WTC11 (cell line): ENCODE measurements at regions not wholly inside any gene's neighbourhood (a gene's known extent, or its start where the extent isn't known, plus 50 kb on each side); places are given as distances from the start of the nearest gene placed in this dataset.

Source experiments
- ATAC-seq: fragments of 200-7000 bp; cut with Tn5 transposase; 2 replicates; pipeline ENCODE4 v1.10.0; 2021; ENCODE audit warnings: mild to moderate bottlenecking, moderate library complexity
- CTCF ChIA-PET: fragments of 300-600 bp; sonication (Branson Sonifier 250); formaldehyde crosslinking; loops from one replicate; lab custom pipeline; 2021; ENCODE audit warnings: antibody characterized with exemption; lab: Charles Lee
- POLR2A ChIA-PET: fragments of 350-600 bp; sonication (Branson Sonifier 250); formaldehyde crosslinking; loops from one replicate; lab custom pipeline; 2021; ENCODE audit warnings: antibody characterized with exemption; lab: Charles Lee
- DNase-seq: peaks from one replicate; pipeline ENCODE4 v3.0.0; 2021; ENCODE audit warnings: low spot score
- H3K27ac Mint-ChIP-seq: 2 replicates; pipeline ENCODE4 v1.8.0; 2021; ENCODE audit warnings: mixed read lengths
- H3K27me3 Mint-ChIP-seq: 2 replicates; pipeline ENCODE4 v1.8.0; 2021; ENCODE audit warnings: low read depth, mild to moderate bottlenecking, moderate library complexity, mixed read lengths
- H3K36me3 Mint-ChIP-seq: 2 replicates; pipeline ENCODE4 v1.8.0; 2021; ENCODE audit warnings: mixed read lengths
- H3K4me1 Mint-ChIP-seq: 2 replicates; pipeline ENCODE4 v1.8.0; 2022; ENCODE audit warnings: mixed read lengths
- H3K4me3 Mint-ChIP-seq: 2 replicates; pipeline ENCODE4 v1.8.0; 2021; ENCODE audit warnings: mild to moderate bottlenecking, moderate library complexity, mixed read lengths
- H3K9me3 Mint-ChIP-seq: 2 replicates; pipeline ENCODE4 v1.8.0; 2021; ENCODE audit warnings: mixed read lengths
- ATF2 ChIP-seq: sonication (generic); formaldehyde crosslinking; IDR thresholded peaks from 2 replicates; pipeline ENCODE4 v1.8.1; 2022; ENCODE audit warnings: low read depth, missing genetic modification reagents, borderline replicate concordance
- CDX4 ChIP-seq: fragments of 250-450 bp; sonication (Bioruptor Pico); IDR thresholded peaks from 2 replicates; pipeline ENCODE4 v1.9.0; 2021; ENCODE audit warnings: moderate library complexity, mild to moderate bottlenecking, inconsistent platforms, borderline replicate concordance
- CREM ChIP-seq: sonication (generic); formaldehyde crosslinking; IDR thresholded peaks from 2 replicates; pipeline ENCODE4 v1.8.1; 2022; ENCODE audit warnings: mild to moderate bottlenecking, missing genetic modification reagents, moderate library complexity
- CTCF ChIP-seq: fragments of 200-600 bp; IDR thresholded peaks from 2 replicates; pipeline ENCODE4 v1.8.0; 2022; ENCODE audit warnings: antibody characterized with exemption
- ELF4 ChIP-seq: sonication (generic); formaldehyde crosslinking; IDR thresholded peaks from 2 replicates; pipeline ENCODE4 v1.8.1; 2022; ENCODE audit warnings: low read depth, mild to moderate bottlenecking, moderate library complexity, missing genetic modification reagents
- ESRRA ChIP-seq: sonication (generic); formaldehyde crosslinking; IDR thresholded peaks from 2 replicates; pipeline ENCODE4 v1.8.1; 2022; ENCODE audit warnings: mild to moderate bottlenecking, missing genetic modification reagents, borderline replicate concordance
- GRHL2 ChIP-seq: fragments of 250-450 bp; sonication (Bioruptor Pico); IDR thresholded peaks from 2 replicates; pipeline ENCODE4 v1.8.0; 2022; ENCODE audit warnings: mild to moderate bottlenecking, moderate library complexity; ENCODE audit not compliant: insufficient replicate concordance, severe bottlenecking
- HMGXB4 ChIP-seq: sonication (generic); formaldehyde crosslinking; IDR thresholded peaks from 2 replicates; pipeline ENCODE4 v1.8.1; 2023; ENCODE audit warnings: mild to moderate bottlenecking, moderate library complexity, missing genetic modification reagents
- IRF2 ChIP-seq: sonication (generic); formaldehyde crosslinking; IDR thresholded peaks from 2 replicates; pipeline ENCODE4 v1.8.0; 2022; ENCODE audit warnings: low read depth, missing genetic modification reagents, borderline replicate concordance
- MAX ChIP-seq: sonication (generic); formaldehyde crosslinking; IDR thresholded peaks from 2 replicates; pipeline ENCODE4 v1.8.0; 2022; ENCODE audit warnings: mild to moderate bottlenecking, missing genetic modification reagents
- MYBL2 ChIP-seq: sonication (generic); formaldehyde crosslinking; IDR thresholded peaks from 2 replicates; pipeline ENCODE4 v1.8.1; 2023; ENCODE audit warnings: mild to moderate bottlenecking, moderate library complexity, missing genetic modification reagents
- NR1H2 ChIP-seq: sonication (generic); formaldehyde crosslinking; IDR thresholded peaks from 2 replicates; pipeline ENCODE4 v1.9.0; 2021; ENCODE audit warnings: mild to moderate bottlenecking, moderate library complexity, missing genetic modification reagents
- NR2C2 ChIP-seq: sonication (generic); formaldehyde crosslinking; IDR thresholded peaks from 2 replicates; pipeline ENCODE4 v1.8.0; 2022; ENCODE audit warnings: mild to moderate bottlenecking, missing genetic modification reagents
- SMAD3 ChIP-seq: sonication (generic); formaldehyde crosslinking; IDR thresholded peaks from 2 replicates; pipeline ENCODE4 v1.8.0; 2022; ENCODE audit warnings: missing genetic modification reagents, mild to moderate bottlenecking, borderline replicate concordance
- ZBTB21 ChIP-seq: sonication (generic); formaldehyde crosslinking; IDR thresholded peaks from 2 replicates; pipeline ENCODE4 v1.8.1; 2023; ENCODE audit warnings: mild to moderate bottlenecking, missing genetic modification reagents, borderline replicate concordance
- ZNF396 ChIP-seq: fragments of 250-450 bp; sonication (Bioruptor Pico); IDR thresholded peaks from 2 replicates; pipeline ENCODE4 v1.8.0; 2021; ENCODE audit warnings: mild to moderate bottlenecking, moderate library complexity, borderline replicate concordance
- ZNF416 ChIP-seq: fragments of 250-450 bp; sonication (Bioruptor Pico); IDR thresholded peaks from 2 replicates; pipeline ENCODE4 v1.9.0; 2021; ENCODE audit warnings: mild to moderate bottlenecking, inconsistent platforms
- ZNF423 ChIP-seq: fragments of 250-450 bp; sonication (Bioruptor Pico); IDR thresholded peaks from 2 replicates; pipeline ENCODE4 v2.1.2; 2022; ENCODE audit warnings: mild to moderate bottlenecking, moderate library complexity
- ZNF671 ChIP-seq: fragments of 250-450 bp; sonication (Bioruptor Pico); IDR thresholded peaks from 2 replicates; pipeline ENCODE4 v1.8.0; 2021; ENCODE audit warnings: mild to moderate bottlenecking
- ZSCAN18 ChIP-seq: fragments of 250-450 bp; sonication (Bioruptor Pico); IDR thresholded peaks from 2 replicates; pipeline ENCODE4 v2.1.2; 2022; ENCODE audit warnings: mild to moderate bottlenecking, moderate library complexity

GRCh38 chr4:22874334-22874912 is 181.7 kb downstream of the GBA3 start:
- no peaks in the 10 kb centered on the region for H3K4me1 Mint-ChIP-seq
- no peak overlapping the region for H3K4me3 Mint-ChIP-seq
- peaks cover 7% of the 10 kb centered on the region for H3K9me3 Mint-ChIP-seq
- ChIA-PET CTCF (no interaction called here), POLR2A (no interaction called here)
- H3K27me3 Mint-ChIP-seq, result peaks cover 2% of the 10 kb centered on the region; the same call in 1 of the 2 replicates
- DNase-seq, result no peak
- no peak for TF ChIP-seq GRHL2 (CRISPR knock-in tag)
- TF ChIP-seq, all 79 proteins: peak for 0
- ATAC-seq, result no peak
- no peak overlapping the region for H3K27ac Mint-ChIP-seq
- no peaks in the 10 kb centered on the region for H3K36me3 Mint-ChIP-seq

- Mint-ChIP-seq H3K36me3 (no peaks in the 10 kb centered on the region), H3K9me3 (peaks cover 7% of the 10 kb centered on the region)
- POLR2A ChIA-PET, result no interaction called here
- TF ChIP-seq ZNF423 (CRISPR knock-in tag) (no peak), ESRRA (CRISPR knock-in tag) (no peak), CREM (CRISPR knock-in tag) (no peak), HMGXB4 (CRISPR knock-in tag) (no peak), IRF2 (CRISPR knock-in tag) (no peak), NR2C2 (CRISPR knock-in tag) (no peak), NR1H2 (no peak), ELF4 (no peak), MAX (CRISPR knock-in tag) (no peak), ATF2 (CRISPR knock-in tag) (no peak), SMAD3 (CRISPR knock-in tag) (no peak), ZNF416 (CRISPR knock-in tag) (no peak), ZNF671 (CRISPR knock-in tag) (no peak), ZSCAN18 (CRISPR knock-in tag) (no peak), MYBL2 (CRISPR knock-in tag) (no peak), CDX4 (no peak), CTCF (no peak), ZBTB21 (CRISPR knock-in tag) (no peak), ZNF396 (CRISPR knock-in tag) (no peak)
- TF ChIP-seq, all 79 proteins: peak for 0
- no peak for ATAC-seq
- DNase-seq, result no peak
- H3K4me3 Mint-ChIP-seq, result no peak overlapping the region
- H3K27me3 Mint-ChIP-seq, result peaks cover 2% of the 10 kb centered on the region; the same call in 1 of the 2 replicates
- CTCF ChIA-PET, result interaction anchor here (0.9 kb wide), 1 partner anchor 24 kb away, joined by 4 read pairs; no protein-coding TSS in a partner anchor
- H3K27ac Mint-ChIP-seq, result no peak overlapping the region
- no peaks in the 10 kb centered on the region for H3K4me1 Mint-ChIP-seq
Measured at GRCh38 chr4:22873899-22874298, 181.2 kb downstream of the GBA3 start.
